Adrenal gland (tissue), 9 donors: ENCODE measurements at regions not wholly inside any gene's neighbourhood (a gene's known extent, or its start where the extent isn't known, plus 50 kb on each side); places are given as distances from the start of the nearest gene placed in this dataset.

Source experiments
- DNase-seq, 7 donors: peaks; one replicate each; pipeline ENCODE4 v3.0.0-alpha.2; 2019 to 2020
- H3K27ac ChIP-seq, 5 donors: fragments of 200-600 bp; sonication (generic) in 4 of 5; 1 replicate in 3 of 5; 2 replicates in 2 of 5; pipeline versions ENCODE4 v1.5.1 to v1.8.0; 2016 to 2020; ENCODE audit warnings: mild to moderate bottlenecking in 1 of 5
- H3K27me3 ChIP-seq: fragments of 200-600 bp; 2 replicates; pipeline ENCODE4 v1.8.0; 2021
- H3K36me3 ChIP-seq, 2 donors: fragments of 200-600 bp; replicated peaks in 1 of 2; 1 replicate in 1 of 2; 2 replicates in 1 of 2; pipeline versions ENCODE4 v1.5.1 to v1.8.0; 2018 to 2022
- H3K4me1 ChIP-seq, 2 donors: fragments of 200-600 bp; replicated peaks in 1 of 2; 1 replicate in 1 of 2; 2 replicates in 1 of 2; pipeline versions ENCODE4 v1.5.1 to v1.8.0; 2018 to 2021
- H3K4me3 ChIP-seq, 4 donors: fragments of 200-600 bp; sonication (generic) in 3 of 4; one replicate each; pipeline ENCODE4 v1.5.1; 2016 to 2018
- H3K9me3 ChIP-seq, 3 donors: fragments of 200-600 bp; sonication (generic) in 1 of 3; replicated peaks in 1 of 3; 1 replicate in 2 of 3; 2 replicates in 1 of 3; pipeline versions ENCODE4 v1.5.1 to v1.8.0; 2016 to 2021
- CTCF ChIP-seq, 6 experiments: fragments of 450-650 bp in 4 of 6; fragments of 200-600 bp in 2 of 6; sonication (generic) in 1 of 6; IDR thresholded peaks; 1 replicate in 5 of 6; 2 replicates in 1 of 6; pipeline versions ENCODE4 v1.5.1 to v1.8.0; 2016 to 2021; ENCODE audit warnings: antibody characterized with exemption in 6 of 6, mild to moderate bottlenecking in 2 of 6, moderate library complexity in 1 of 6
- POLR2A ChIP-seq, 2 donors: fragments of 450-650 bp; IDR thresholded peaks; one replicate each; pipeline ENCODE4 v1.6.1; 2017; ENCODE audit warnings: antibody characterized with exemption in 2 of 2, mild to moderate bottlenecking in 2 of 2, moderate library complexity in 1 of 2
- WGBS, 4 donors: extraction: QIAGEN DNeasy Blood & Tissue Kit in 2 of 4; methylation state at CpG; one replicate each; pipeline versions ENCODE4 v1.1.5 to v1.1.7; 2013 to 2017; 5-methylcytosine and 5-hydroxymethylcytosine counted together
- intact Hi-C, 2 donors: fragments of 100-400 bp; cut with DNase I; formaldehyde crosslinking; loops; one replicate each; pipeline versions ENCODE4 v1.14.1 to v1.15.0; 2022 to 2023
- donor health status: healthy with polysubstance abuse.
- donor health status: Bipolar disorder and iron deficiency.
- donor health status: DM: yes; HTN: yes; CAD: no.
- donor health status: DM: no; HTN: no; CAD: no.
- donor health status: DM: no; HTN: no; CAD: no.

- no peak for TF ChIP-seq POLR2A (IDR thresholded peaks at IDR 0.05)
- no peak for TF ChIP-seq CTCF (IDR thresholded peaks at IDR 0.05)
- 55 to 68% (median 62%) methylated on average over 2 of the region's 2 CpGs for WGBS, 4 donors
- no peaks in the 10 kb centered on the region for H3K9me3 ChIP-seq
- intact Hi-C loops: no loop called here
- no peak for DNase-seq
- no peaks in the 10 kb centered on the region for H3K36me3 ChIP-seq
- H3K4me1 ChIP-seq: no peaks in the 10 kb centered on the region
- no peak overlapping the region for H3K27ac ChIP-seq
- no peaks in the 10 kb centered on the region for H3K27me3 ChIP-seq
- H3K4me3 ChIP-seq: no peak overlapping the region
Observed at GRCh38 chr6:90868656-90869055, 281.8 kb upstream of the MAP3K7 start.

DNA sequence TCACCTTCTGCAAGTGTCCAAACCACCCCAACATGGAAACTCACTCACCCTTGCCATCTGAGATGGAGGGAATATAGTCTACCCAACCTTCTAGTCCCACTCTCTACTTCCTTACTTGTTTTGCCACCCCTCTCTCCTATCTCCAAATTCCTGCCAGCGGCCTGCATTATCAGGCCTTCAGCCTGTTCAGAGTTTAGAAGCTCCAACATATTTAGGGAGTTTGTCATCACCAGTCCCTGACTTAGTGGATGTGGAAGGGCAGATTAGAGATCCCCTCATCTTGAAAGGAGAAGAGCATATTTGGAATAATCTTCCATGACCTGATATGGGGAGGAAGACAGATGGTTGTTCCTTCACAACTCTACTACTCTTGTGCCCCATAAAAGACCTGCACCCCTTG, 281.4 kb upstream of the MAP3K7 start:
- no peak overlapping the region for H3K27ac ChIP-seq
- 67 to 93% (median 74%) methylated on average over 1 of the region's 1 CpG for WGBS, 4 donors

GRCh38 chr6:90865513-90865912, 278.6 kb upstream of the MAP3K7 start:
- intact Hi-C loops: no loop called here
- TF ChIP-seq CTCF (IDR thresholded peaks at IDR 0.05) (no peak), POLR2A (IDR thresholded peaks at IDR 0.05) (no peak)
- H3K27ac ChIP-seq: no peak overlapping the region
- H3K36me3 ChIP-seq: no peaks in the 10 kb centered on the region
- no peaks in the 10 kb centered on the region for H3K9me3 ChIP-seq
- no peak for DNase-seq
- no peaks in the 10 kb centered on the region for H3K27me3 ChIP-seq
- WGBS, 4 donors: 68 to 81% (median 77%) methylated on average over 3 of the region's 3 CpGs
- H3K4me1 ChIP-seq: no peaks in the 10 kb centered on the region
- no peak overlapping the region for H3K4me3 ChIP-seq

More for the DNA sequence above, 281.4 kb upstream of the MAP3K7 start:
- no peak for TF ChIP-seq POLR2A (IDR thresholded peaks at IDR 0.05)
- TF ChIP-seq CTCF (IDR thresholded peaks at IDR 0.05): no peak
- intact Hi-C loops: no loop called here
- no peaks in the 10 kb centered on the region for H3K4me1 ChIP-seq
- H3K4me3 ChIP-seq: no peak overlapping the region
- no peak for DNase-seq
- no peaks in the 10 kb centered on the region for H3K9me3 ChIP-seq
- no peaks in the 10 kb centered on the region for H3K27me3 ChIP-seq
- H3K36me3 ChIP-seq: no peaks in the 10 kb centered on the region

DNA sequence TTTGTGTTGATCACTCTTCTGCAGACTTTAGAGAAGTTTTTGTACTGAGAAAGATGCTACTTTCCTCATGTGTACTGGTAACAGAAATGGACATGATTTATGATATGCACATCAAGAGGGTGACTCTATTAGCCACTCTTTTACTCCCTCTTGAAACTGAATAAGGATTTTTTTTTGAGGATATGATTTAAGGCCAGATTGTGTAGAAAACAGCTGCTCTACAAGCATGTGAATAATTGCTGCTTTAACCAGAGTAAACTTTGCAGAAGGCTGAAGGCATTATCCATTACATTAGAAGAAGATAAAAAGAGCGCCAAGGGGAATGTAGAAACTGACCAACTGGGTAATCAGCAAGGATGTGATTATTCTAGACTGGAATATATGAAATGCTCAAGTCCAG, 276.2 kb upstream of the MAP3K7 start:
- WGBS, 4 donors: 52 to 81% (median 74%) methylated on average over 1 of the region's 1 CpG
- Histone ChIP-seq H3K9me3 (no peaks in the 10 kb centered on the region), H3K4me1 (no peaks in the 10 kb centered on the region), H3K4me3 (no peak overlapping the region), H3K27me3 (no peaks in the 10 kb centered on the region), H3K27ac (no peak overlapping the region), H3K36me3 (no peaks in the 10 kb centered on the region)
- no peak for DNase-seq
- TF ChIP-seq POLR2A (IDR thresholded peaks at IDR 0.05) (no peak), CTCF (IDR thresholded peaks at IDR 0.05) (no peak)
- intact Hi-C loops: no loop called here
